Karpas-422 (cell line): ENCODE measurements at regions not wholly inside any gene's neighbourhood (a gene's known extent, or its start where the extent isn't known, plus 50 kb on each side); places are given as distances from the start of the nearest gene placed in this dataset.
"Not testable (repeated sequence)": the region's sequence is repeated elsewhere in the genome, so short reads cannot be mapped to it uniquely, and the experiment has no call there.

Source experiments
- DNase-seq: peaks from one replicate; pipeline ENCODE4 v3.0.0-alpha.2; 2015
- H2AFZ ChIP-seq: fragments of 200-600 bp; sonication (generic); 2 replicates; pipeline ENCODE4 v1.6.1; 2014; ENCODE audit warnings: antibody characterized with exemption, low read length, mixed read lengths
- H3K27ac ChIP-seq: fragments of 200-600 bp; sonication (generic); 2 replicates; pipeline ENCODE4 v1.5.1; 2014; ENCODE audit warnings: mild to moderate bottlenecking, low read length, moderate library complexity
- H3K27me3 ChIP-seq: fragments of 200-600 bp; sonication (generic); 2 replicates; pipeline ENCODE4 v1.6.1; 2014; ENCODE audit warnings: low read length, mixed read lengths
- H3K36me3 ChIP-seq: fragments of 200-600 bp; sonication (generic); 2 replicates; pipeline ENCODE4 v1.6.1; 2014; ENCODE audit warnings: low read length, mixed read lengths; ENCODE audit not compliant: insufficient read depth
- H3K4me1 ChIP-seq: fragments of 200-600 bp; sonication (generic); 2 replicates; pipeline ENCODE4 v1.6.1; 2014; ENCODE audit warnings: mild to moderate bottlenecking, low read length, mixed read lengths
- H3K4me2 ChIP-seq: fragments of 200-600 bp; sonication (generic); 2 replicates; pipeline ENCODE4 v1.6.1; 2014; ENCODE audit warnings: low read length, low read depth, mild to moderate bottlenecking; ENCODE audit not compliant: poor library complexity, severe bottlenecking
- H3K4me3 ChIP-seq: fragments of 200-600 bp; sonication (generic); 2 replicates; pipeline ENCODE4 v1.5.1; 2014; ENCODE audit warnings: mild to moderate bottlenecking, antibody characterized with exemption, low read length, mixed read lengths
- H3K79me2 ChIP-seq: fragments of 200-600 bp; sonication (generic); 2 replicates; pipeline ENCODE4 v1.6.1; 2014; ENCODE audit warnings: mild to moderate bottlenecking, low read length, mixed read lengths
- H3K9ac ChIP-seq: fragments of 200-600 bp; sonication (generic); 2 replicates; pipeline ENCODE4 v1.6.0; 2014; ENCODE audit warnings: low read length
- H3K9me2 ChIP-seq: fragments of 200-600 bp; sonication (generic), shearing (Covaris generic); replicated peaks from 2 replicates; pipeline ENCODE4 v1.6.0; 2014; ENCODE audit warnings: mild to moderate bottlenecking, low read length, moderate library complexity; ENCODE audit not compliant: insufficient read depth
- H3K9me3 ChIP-seq: fragments of 300-700, 200-600 bp; sonication (generic); 2 replicates; pipeline ENCODE4 v1.6.1; 2014; ENCODE audit warnings: low read length, mixed read lengths
- H4K20me1 ChIP-seq: fragments of 200-600 bp; sonication (generic); 2 replicates; pipeline ENCODE4 v1.6.1; 2014; ENCODE audit warnings: mild to moderate bottlenecking, antibody characterized with exemption, low read length, low read depth; ENCODE audit not compliant: insufficient read depth

GRCh38 chr2:138881126-138881525 is 100.9 kb upstream of the NXPH2 start:
- no peaks in the 10 kb centered on the region for H3K36me3 ChIP-seq
- H3K4me1 ChIP-seq = no peaks in the 10 kb centered on the region
- H3K79me2 ChIP-seq = no peaks in the 10 kb centered on the region
- no peaks in the 10 kb centered on the region for H3K27me3 ChIP-seq
- H3K27ac ChIP-seq = no peak overlapping the region
- peaks cover 1% of the 10 kb centered on the region; the same call in 1 of the 2 replicates for H3K9me3 ChIP-seq
- no peak overlapping the region for H3K9ac ChIP-seq
- no peak overlapping the region for H2AFZ ChIP-seq
- no peak overlapping the region for H3K4me3 ChIP-seq
- no peak overlapping the region for H3K4me2 ChIP-seq
- no peaks in the 10 kb centered on the region for H3K9me2 ChIP-seq
- DNase-seq = no peak
- H4K20me1 ChIP-seq = no peaks in the 10 kb centered on the region

GRCh38 chr2:138879931-138880330 is 99.7 kb upstream of the NXPH2 start:
- H3K4me3 ChIP-seq = no peak overlapping the region
- H3K27me3 ChIP-seq = no peaks in the 10 kb centered on the region
- DNase-seq = no peak
- no peaks in the 10 kb centered on the region for H4K20me1 ChIP-seq
- no peaks in the 10 kb centered on the region for H3K4me1 ChIP-seq
- no peaks in the 10 kb centered on the region for H3K79me2 ChIP-seq
- no peaks in the 10 kb centered on the region for H3K36me3 ChIP-seq
- peaks cover 3% of the 10 kb centered on the region; the same call in 1 of the 2 replicates for H3K9me3 ChIP-seq
- no peak overlapping the region for H3K27ac ChIP-seq
- no peak overlapping the region for H3K9ac ChIP-seq
- H3K9me2 ChIP-seq = no peaks in the 10 kb centered on the region
- H2AFZ ChIP-seq = no peak overlapping the region
- no peak overlapping the region for H3K4me2 ChIP-seq

GRCh38 chr2:138877421-138877820 is 97.2 kb upstream of the NXPH2 start:
- Histone ChIP-seq H2AFZ (no peak overlapping the region), H3K27me3 (no peaks in the 10 kb centered on the region), H3K9me3 (peaks cover 3% of the 10 kb centered on the region; the same call in 1 of the 2 replicates), H3K9ac (no peak overlapping the region), H3K27ac (no peak overlapping the region), H4K20me1 (no peaks in the 10 kb centered on the region), H3K4me1 (no peaks in the 10 kb centered on the region), H3K36me3 (no peaks in the 10 kb centered on the region), H3K4me3 (no peak overlapping the region), H3K9me2 (no peaks in the 10 kb centered on the region), H3K79me2 (no peaks in the 10 kb centered on the region), H3K4me2 (no peak overlapping the region)
- no peak for DNase-seq

- no peaks in the 10 kb centered on the region for H3K36me3 ChIP-seq
- no peak overlapping the region for H3K27ac ChIP-seq
- H3K9ac ChIP-seq = no peak overlapping the region
- H4K20me1 ChIP-seq = no peaks in the 10 kb centered on the region
- no peaks in the 10 kb centered on the region for H3K9me2 ChIP-seq
- no peak overlapping the region for H3K4me2 ChIP-seq
- H3K4me3 ChIP-seq = no peak overlapping the region
- no peaks in the 10 kb centered on the region for H3K79me2 ChIP-seq
- H3K4me1 ChIP-seq = no peaks in the 10 kb centered on the region
- no peak overlapping the region for H2AFZ ChIP-seq
- DNase-seq = no peak
- no peaks in the 10 kb centered on the region for H3K27me3 ChIP-seq
- peaks cover 3% of the 10 kb centered on the region; the same call in 1 of the 2 replicates for H3K9me3 ChIP-seq
Measured at GRCh38 chr2:138874251-138874650, 94.1 kb upstream of the NXPH2 start.

GRCh38 chr2:138872116-138872515 is 91.9 kb upstream of the NXPH2 start:
- H3K9me3 ChIP-seq, H4K20me1 ChIP-seq, H3K79me2 ChIP-seq, H3K4me3 ChIP-seq, H3K27me3 ChIP-seq, H3K9ac ChIP-seq, H3K4me2 ChIP-seq, H3K27ac ChIP-seq, H3K36me3 ChIP-seq, DNase-seq, H2AFZ ChIP-seq, H3K9me2 ChIP-seq, H3K4me1 ChIP-seq: not testable (repeated sequence)

GRCh38 chr2:138871312-138871711 is 91.1 kb upstream of the NXPH2 start:
- Histone ChIP-seq H3K4me1 (no peaks in the 10 kb centered on the region), H3K27ac (no peak overlapping the region), H3K4me2 (no peak overlapping the region), H3K9me2 (no peaks in the 10 kb centered on the region), H3K36me3 (no peaks in the 10 kb centered on the region), H2AFZ (no peak overlapping the region), H3K4me3 (no peak overlapping the region), H3K9ac (no peak overlapping the region), H3K9me3 (peaks cover 3% of the 10 kb centered on the region; the same call in 1 of the 2 replicates), H4K20me1 (no peaks in the 10 kb centered on the region), H3K27me3 (no peaks in the 10 kb centered on the region), H3K79me2 (no peaks in the 10 kb centered on the region)
- no peak for DNase-seq

GRCh38 chr2:138867341-138867740 is 87.2 kb upstream of the NXPH2 start:
- Histone ChIP-seq H3K4me1 (no peaks in the 10 kb centered on the region), H3K27me3 (no peaks in the 10 kb centered on the region), H3K27ac (no peak overlapping the region), H3K4me2 (no peak overlapping the region), H3K79me2 (no peaks in the 10 kb centered on the region), H2AFZ (no peak overlapping the region), H3K9ac (no peak overlapping the region), H3K9me2 (no peaks in the 10 kb centered on the region), H3K4me3 (no peak overlapping the region), H3K9me3 (no peaks in the 10 kb centered on the region), H4K20me1 (no peaks in the 10 kb centered on the region), H3K36me3 (no peaks in the 10 kb centered on the region)
- DNase-seq = no peak

GRCh38 chr2:138866797-138867196 is 86.6 kb upstream of the NXPH2 start:
- H3K4me1 ChIP-seq = no peaks in the 10 kb centered on the region
- H3K4me2 ChIP-seq = no peak overlapping the region
- H3K9me2 ChIP-seq = no peaks in the 10 kb centered on the region
- no peaks in the 10 kb centered on the region for H3K79me2 ChIP-seq
- no peaks in the 10 kb centered on the region for H4K20me1 ChIP-seq
- H3K4me3 ChIP-seq = no peak overlapping the region
- no peaks in the 10 kb centered on the region for H3K9me3 ChIP-seq
- no peak for DNase-seq
- no peak overlapping the region for H3K27ac ChIP-seq
- H2AFZ ChIP-seq = no peak overlapping the region
- H3K36me3 ChIP-seq = no peaks in the 10 kb centered on the region
- H3K9ac ChIP-seq = no peak overlapping the region
- no peaks in the 10 kb centered on the region for H3K27me3 ChIP-seq

- Histone ChIP-seq H3K4me3 (no peak overlapping the region), H2AFZ (no peak overlapping the region), H3K9me3 (no peaks in the 10 kb centered on the region), H3K4me1 (no peaks in the 10 kb centered on the region), H3K9me2 (no peaks in the 10 kb centered on the region), H3K4me2 (no peak overlapping the region), H3K79me2 (no peaks in the 10 kb centered on the region), H3K36me3 (no peaks in the 10 kb centered on the region), H3K27me3 (no peaks in the 10 kb centered on the region), H4K20me1 (no peaks in the 10 kb centered on the region), H3K9ac (no peak overlapping the region), H3K27ac (no peak overlapping the region)
- no peak for DNase-seq
Measured at GRCh38 chr2:138853761-138854160, 73.6 kb upstream of the NXPH2 start.
